ENCODE measurements at regions not wholly inside any gene's neighbourhood (a gene's known extent, or its start where the extent isn't known, plus 50 kb on each side); places are given as distances from the start of the nearest gene placed in this dataset.
"Not testable (repeated sequence)": the region's sequence is repeated elsewhere in the genome, so short reads cannot be mapped to it uniquely, and the experiment has no call there.

DNA sequence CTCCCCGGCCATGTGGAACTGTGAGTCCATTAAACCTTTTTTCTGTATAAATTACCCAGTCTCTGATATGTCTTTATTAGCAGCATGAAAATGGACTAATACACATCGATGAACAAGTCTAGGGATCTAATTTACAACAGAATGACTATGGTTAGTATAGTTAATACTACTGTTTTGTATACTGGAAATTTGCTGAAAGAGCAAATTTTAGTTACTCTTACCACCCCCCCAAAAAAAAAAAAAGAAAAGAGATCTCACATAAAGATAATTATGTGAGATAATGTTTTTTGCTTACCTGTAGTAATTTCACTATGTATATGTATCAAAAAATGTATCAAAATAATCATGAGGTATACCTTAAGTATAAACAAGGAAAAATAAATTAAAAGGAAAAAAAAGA is 199.5 kb upstream of the GRM3 start:
- WGBS, 2 donors = 88 to 93% methylated on average over 2 of the region's 2 CpGs
- no peak overlapping the region for H3K27ac ChIP-seq
- H3K4me3 ChIP-seq = no peak overlapping the region
- H3K27me3 ChIP-seq = no peaks in the 10 kb centered on the region
- H3K9me3 ChIP-seq = no peaks in the 10 kb centered on the region
- no peaks in the 10 kb centered on the region for H3K4me1 ChIP-seq
- H3K36me3 ChIP-seq = no peaks in the 10 kb centered on the region
- ATAC-seq (ENCODE audit: low FRiP score in 2 of 2) (no peak), DNase-seq (no peak)
- TF ChIP-seq EP300 (IDR thresholded peaks at IDR 0.05) (no peak), POLR2AphosphoS5 (IDR thresholded peaks at IDR 0.05) (no peak), CTCF (IDR thresholded peaks at IDR 0.05) (no peak), POLR2A (IDR thresholded peaks at IDR 0.05) (no peak)

- not testable (repeated sequence) for H3K4me1 ChIP-seq; H3K27me3 ChIP-seq; H3K36me3 ChIP-seq; H3K27ac ChIP-seq; H3K9me3 ChIP-seq; ATAC-seq (ENCODE audit: low FRiP score in 2 of 2); H3K4me3 ChIP-seq
- WGBS, 2 donors = 82 to 91% methylated on average over 5 to 27 of the region's 29 CpGs
- DNase-seq = peak in 1 of 2 donors; percentile 75
These were observed 203.3 kb upstream of the GRM3 start for GRCh38 chr7:86440420-86440819.

- H3K27me3 ChIP-seq = no peaks in the 10 kb centered on the region
- DNase-seq (no peak), ATAC-seq (ENCODE audit: low FRiP score in 2 of 2) (no peak)
- H3K9me3 ChIP-seq = no peaks in the 10 kb centered on the region
- TF ChIP-seq EP300 (IDR thresholded peaks at IDR 0.05) (no peak), POLR2A (IDR thresholded peaks at IDR 0.05) (no peak), POLR2AphosphoS5 (IDR thresholded peaks at IDR 0.05) (no peak), CTCF (IDR thresholded peaks at IDR 0.05) (no peak)
- H3K36me3 ChIP-seq = no peaks in the 10 kb centered on the region
- H3K4me1 ChIP-seq = no peaks in the 10 kb centered on the region
- H3K4me3 ChIP-seq = no peak overlapping the region
- 52 to 62% methylated on average over 2 of the region's 2 CpGs for WGBS, 2 donors
- H3K27ac ChIP-seq = no peak overlapping the region
These were observed 205.7 kb upstream of the GRM3 start for GRCh38 chr7:86437951-86438450.

- WGBS, 2 donors = 75 to 77% methylated on average over 4 of the region's 4 CpGs
- Histone ChIP-seq H3K36me3 (no peaks in the 10 kb centered on the region), H3K4me3 (no peak overlapping the region), H3K9me3 (no peaks in the 10 kb centered on the region), H3K27me3 (no peaks in the 10 kb centered on the region), H3K4me1 (no peaks in the 10 kb centered on the region), H3K27ac (no peak overlapping the region)
- DNase-seq = no peak
- no peak for TF ChIP-seq POLR2A (IDR thresholded peaks at IDR 0.05)
- no peak for TF ChIP-seq EP300 (IDR thresholded peaks at IDR 0.05)
- no peak for TF ChIP-seq CTCF (IDR thresholded peaks at IDR 0.05)
- no peak for TF ChIP-seq POLR2AphosphoS5 (IDR thresholded peaks at IDR 0.05)
- ATAC-seq (ENCODE audit: low FRiP score in 2 of 2) = no peak
These were observed 211.9 kb upstream of the GRM3 start for GRCh38 chr7:86431761-86432160.

DNA sequence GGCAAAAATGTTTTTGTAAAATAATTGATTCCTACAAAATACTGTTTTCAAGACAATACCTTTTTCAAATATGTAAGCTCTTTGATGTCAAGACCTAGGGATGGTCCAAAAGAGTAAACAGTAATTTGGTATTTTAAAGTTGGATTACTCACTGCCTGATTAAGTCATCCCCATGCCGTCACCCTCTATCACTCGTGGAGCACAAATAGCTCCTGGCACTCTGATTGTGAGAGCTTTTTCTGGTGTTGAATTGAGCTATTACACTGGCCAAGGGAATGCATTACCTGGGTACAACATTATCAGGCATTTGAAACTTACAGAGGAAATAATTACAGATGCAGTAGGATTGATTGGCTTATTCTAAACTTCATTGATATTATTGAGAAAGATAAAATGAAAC is 231.9 kb upstream of the GRM3 start:
- no peaks in the 10 kb centered on the region for H3K27me3 ChIP-seq
- DNase-seq = no peak
- no peaks in the 10 kb centered on the region for H3K4me1 ChIP-seq
- 57 to 77% methylated on average over 2 of the region's 2 CpGs for WGBS, 2 donors
- H3K4me3 ChIP-seq = no peak overlapping the region
- no peak for TF ChIP-seq POLR2A (IDR thresholded peaks at IDR 0.05)
- no peak for TF ChIP-seq EP300 (IDR thresholded peaks at IDR 0.05)
- TF ChIP-seq CTCF (IDR thresholded peaks at IDR 0.05) = no peak
- no peak for TF ChIP-seq POLR2AphosphoS5 (IDR thresholded peaks at IDR 0.05)
- no peak for ATAC-seq (ENCODE audit: low FRiP score in 2 of 2)
- no peak overlapping the region for H3K27ac ChIP-seq
- H3K9me3 ChIP-seq = no peaks in the 10 kb centered on the region
- no peaks in the 10 kb centered on the region for H3K36me3 ChIP-seq
